ENCODE measurements at regions not wholly inside any gene's neighbourhood (a gene's known extent, or its start where the extent isn't known, plus 50 kb on each side); places are given as distances from the start of the nearest gene placed in this dataset.

GRCh38 chr4:22029803-22030202 lies 81.2 kb upstream of the KCNIP4 start:
- DNase-seq (ENCODE audit: insufficient read length, low spot score): no peak
- no peak for TF ChIP-seq CTCF (IDR thresholded peaks at IDR 0.05; ENCODE audit: insufficient read depth, missing control alignments)
- no peak for FAIRE-seq

- no peak for TF ChIP-seq CTCF (IDR thresholded peaks at IDR 0.05; ENCODE audit: insufficient read depth, missing control alignments)
- FAIRE-seq: no peak
Measured at GRCh38 chr4:22021106-22021505, 72.5 kb upstream of the KCNIP4 start.

GRCh38 chr4:22020129-22020528 lies 71.6 kb upstream of the KCNIP4 start:
- DNase-seq (ENCODE audit: insufficient read length, low spot score): no peak
- no peak for TF ChIP-seq CTCF (IDR thresholded peaks at IDR 0.05; ENCODE audit: insufficient read depth, missing control alignments)
- no peak for FAIRE-seq

More at GRCh38 chr4:22021106-22021505, 72.5 kb upstream of the KCNIP4 start:
- DNase-seq (ENCODE audit: insufficient read length, low spot score): no peak

- TF ChIP-seq CTCF (IDR thresholded peaks at IDR 0.05; ENCODE audit: insufficient read depth, missing control alignments): no peak
- FAIRE-seq: no peak
- no peak for DNase-seq (ENCODE audit: insufficient read length, low spot score)
Measured at GRCh38 chr4:22019676-22020075, 71.1 kb upstream of the KCNIP4 start.

GRCh38 chr4:22014222-22014741 lies 65.7 kb upstream of the KCNIP4 start:
- TF ChIP-seq CTCF (IDR thresholded peaks at IDR 0.05; ENCODE audit: insufficient read depth, missing control alignments): no peak
- no peak for DNase-seq (ENCODE audit: insufficient read length, low spot score)
- no peak for FAIRE-seq

- no peak for TF ChIP-seq CTCF (IDR thresholded peaks at IDR 0.05; ENCODE audit: insufficient read depth, missing control alignments)
- DNase-seq (ENCODE audit: insufficient read length, low spot score): no peak
- no peak for FAIRE-seq
Measured at GRCh38 chr4:22003878-22004277, 55.3 kb upstream of the KCNIP4 start.
